ENCODE measurements at regions not wholly inside any gene's neighbourhood (a gene's known extent, or its start where the extent isn't known, plus 50 kb on each side); places are given as distances from the start of the nearest gene placed in this dataset.

DNA sequence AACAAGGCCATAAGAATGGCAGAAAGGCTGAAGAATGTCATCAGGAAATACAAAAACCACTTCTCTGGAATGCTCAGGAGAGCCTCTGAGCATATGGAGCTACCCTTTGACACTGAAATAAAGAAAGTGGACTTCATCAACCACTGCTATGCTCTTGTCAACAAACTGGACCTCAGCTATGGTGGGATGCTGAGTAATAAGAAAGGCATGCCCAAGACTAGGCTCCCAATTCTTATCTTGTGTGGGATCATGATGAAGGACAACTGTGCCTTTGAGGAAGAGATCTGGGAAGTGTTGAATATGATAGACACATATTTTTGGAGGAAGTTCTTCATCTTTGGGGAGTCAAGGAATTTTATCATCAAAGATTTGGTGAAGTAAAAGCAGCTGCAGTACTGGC lies 86.9 kb upstream of the MAGEB16 start:
- TF ChIP-seq POLR2A (IDR thresholded peaks at IDR 0.05) = no peak
- TF ChIP-seq, protein P1, sequence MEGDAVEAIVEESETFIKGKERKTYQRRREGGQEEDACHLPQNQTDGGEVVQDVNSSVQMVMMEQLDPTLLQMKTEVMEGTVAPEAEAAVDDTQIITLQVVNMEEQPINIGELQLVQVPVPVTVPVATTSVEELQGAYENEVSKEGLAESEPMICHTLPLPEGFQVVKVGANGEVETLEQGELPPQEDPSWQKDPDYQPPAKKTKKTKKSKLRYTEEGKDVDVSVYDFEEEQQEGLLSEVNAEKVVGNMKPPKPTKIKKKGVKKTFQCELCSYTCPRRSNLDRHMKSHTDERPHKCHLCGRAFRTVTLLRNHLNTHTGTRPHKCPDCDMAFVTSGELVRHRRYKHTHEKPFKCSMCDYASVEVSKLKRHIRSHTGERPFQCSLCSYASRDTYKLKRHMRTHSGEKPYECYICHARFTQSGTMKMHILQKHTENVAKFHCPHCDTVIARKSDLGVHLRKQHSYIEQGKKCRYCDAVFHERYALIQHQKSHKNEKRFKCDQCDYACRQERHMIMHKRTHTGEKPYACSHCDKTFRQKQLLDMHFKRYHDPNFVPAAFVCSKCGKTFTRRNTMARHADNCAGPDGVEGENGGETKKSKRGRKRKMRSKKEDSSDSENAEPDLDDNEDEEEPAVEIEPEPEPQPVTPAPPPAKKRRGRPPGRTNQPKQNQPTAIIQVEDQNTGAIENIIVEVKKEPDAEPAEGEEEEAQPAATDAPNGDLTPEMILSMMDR (IDR thresholded peaks at IDR 0.05) = no peak
